Glutamatergic neuron (in vitro differentiated cells): ENCODE measurements at regions not wholly inside any gene's neighbourhood (a gene's known extent, or its start where the extent isn't known, plus 50 kb on each side); places are given as distances from the start of the nearest gene placed in this dataset.

Experiments
- DNase-seq: peaks from one replicate; pipeline ENCODE4 v3.0.0; 2022
- H3K27ac Mint-ChIP-seq: one replicate; pipeline ENCODE4 v1.8.0; 2020; ENCODE audit warnings: mild to moderate bottlenecking, mixed read lengths, inconsistent platforms; ENCODE audit not compliant: unreplicated experiment
- H3K27me3 Mint-ChIP-seq: one replicate; pipeline ENCODE4 v1.8.0; 2020; ENCODE audit warnings: mild to moderate bottlenecking, moderate library complexity, mixed read lengths, inconsistent platforms; ENCODE audit not compliant: unreplicated experiment
- H3K36me3 Mint-ChIP-seq: one replicate; pipeline ENCODE4 v1.8.0; 2020; ENCODE audit warnings: mild to moderate bottlenecking, mixed read lengths, inconsistent platforms; ENCODE audit not compliant: unreplicated experiment
- H3K4me1 Mint-ChIP-seq: one replicate; pipeline ENCODE4 v1.8.0; 2020; ENCODE audit warnings: mild to moderate bottlenecking, low read depth, mixed read lengths, inconsistent platforms; ENCODE audit not compliant: unreplicated experiment
- H3K4me3 Mint-ChIP-seq: one replicate; pipeline ENCODE4 v1.8.0; 2020; ENCODE audit warnings: mild to moderate bottlenecking, mixed read lengths, inconsistent platforms; ENCODE audit not compliant: unreplicated experiment
- H3K9me3 Mint-ChIP-seq: one replicate; pipeline ENCODE4 v1.8.0; 2020; ENCODE audit warnings: mild to moderate bottlenecking, moderate library complexity, mixed read lengths, inconsistent platforms; ENCODE audit not compliant: unreplicated experiment
- CTCF ChIP-seq: fragments of 200-600 bp; sonication (generic); IDR thresholded peaks from one replicate; pipeline ENCODE4 v1.5.0; 2021; ENCODE audit not compliant: partially characterized antibody, unreplicated experiment

- H3K27ac Mint-ChIP-seq, result no peak overlapping the region
- peaks cover 4% of the 10 kb centered on the region for H3K27me3 Mint-ChIP-seq
- no peaks in the 10 kb centered on the region for H3K9me3 Mint-ChIP-seq
- peaks cover 2% of the 10 kb centered on the region for H3K4me1 Mint-ChIP-seq
- no peak overlapping the region for H3K4me3 Mint-ChIP-seq
- H3K36me3 Mint-ChIP-seq, result no peaks in the 10 kb centered on the region
- TF ChIP-seq CTCF, result no peak
- DNase-seq, result peak; percentile 14
Measured at GRCh38 chr4:180101348-180102083, 2141.7 kb upstream of the TENM3 start.

GRCh38 chr4:180103794-180104193 is 2139.4 kb upstream of the TENM3 start:
- DNase-seq, result no peak
- Mint-ChIP-seq H3K9me3 (no peaks in the 10 kb centered on the region), H3K4me3 (no peak overlapping the region), H3K36me3 (no peaks in the 10 kb centered on the region), H3K27ac (no peak overlapping the region), H3K4me1 (peaks cover 2% of the 10 kb centered on the region), H3K27me3 (peaks cover 4% of the 10 kb centered on the region)
- no peak for TF ChIP-seq CTCF

- no peak for TF ChIP-seq CTCF
- H3K27me3 Mint-ChIP-seq, result peaks cover 4% of the 10 kb centered on the region
- H3K4me3 Mint-ChIP-seq, result no peak overlapping the region
- no peaks in the 10 kb centered on the region for H3K36me3 Mint-ChIP-seq
- H3K9me3 Mint-ChIP-seq, result peaks cover 2% of the 10 kb centered on the region
- H3K27ac Mint-ChIP-seq, result no peak overlapping the region
- DNase-seq, result no peak
- H3K4me1 Mint-ChIP-seq, result peaks cover 2% of the 10 kb centered on the region
Measured at GRCh38 chr4:180105362-180105761, 2137.8 kb upstream of the TENM3 start.

- Mint-ChIP-seq H3K36me3 (no peaks in the 10 kb centered on the region), H3K27me3 (peaks cover 4% of the 10 kb centered on the region), H3K9me3 (peaks cover 2% of the 10 kb centered on the region), H3K4me1 (peaks cover 2% of the 10 kb centered on the region), H3K4me3 (no peak overlapping the region), H3K27ac (no peak overlapping the region)
- no peak for DNase-seq
- no peak for TF ChIP-seq CTCF
Measured at GRCh38 chr4:180106122-180106521, 2137.1 kb upstream of the TENM3 start.

GRCh38 chr4:180106997-180107396 is 2136.2 kb upstream of the TENM3 start:
- no peak for DNase-seq
- peaks cover 2% of the 10 kb centered on the region for H3K9me3 Mint-ChIP-seq
- no peaks in the 10 kb centered on the region for H3K36me3 Mint-ChIP-seq
- H3K4me1 Mint-ChIP-seq, result peaks cover 1% of the 10 kb centered on the region
- H3K27me3 Mint-ChIP-seq, result peaks cover 3% of the 10 kb centered on the region
- TF ChIP-seq CTCF, result no peak
- no peak overlapping the region for H3K27ac Mint-ChIP-seq
- no peak overlapping the region for H3K4me3 Mint-ChIP-seq
